ENCODE measurements at regions not wholly inside any gene's neighbourhood (a gene's known extent, or its start where the extent isn't known, plus 50 kb on each side); places are given as distances from the start of the nearest gene placed in this dataset.

DNA sequence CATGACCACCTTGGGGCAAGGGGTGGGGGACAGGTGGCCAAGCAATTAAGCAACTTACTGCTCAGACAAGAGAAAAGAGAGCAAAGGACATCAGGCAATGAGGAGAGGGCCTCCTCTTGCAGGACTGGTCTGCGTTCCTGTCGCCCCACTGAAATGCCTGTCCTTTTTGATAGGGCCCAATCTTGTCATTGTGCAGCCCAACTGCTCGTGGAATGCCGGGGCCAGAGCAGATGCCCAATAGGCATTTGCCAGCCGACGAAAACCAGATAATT is 104.5 kb upstream of the SH3BP4 start:
- TF ChIP-seq, protein P1, sequence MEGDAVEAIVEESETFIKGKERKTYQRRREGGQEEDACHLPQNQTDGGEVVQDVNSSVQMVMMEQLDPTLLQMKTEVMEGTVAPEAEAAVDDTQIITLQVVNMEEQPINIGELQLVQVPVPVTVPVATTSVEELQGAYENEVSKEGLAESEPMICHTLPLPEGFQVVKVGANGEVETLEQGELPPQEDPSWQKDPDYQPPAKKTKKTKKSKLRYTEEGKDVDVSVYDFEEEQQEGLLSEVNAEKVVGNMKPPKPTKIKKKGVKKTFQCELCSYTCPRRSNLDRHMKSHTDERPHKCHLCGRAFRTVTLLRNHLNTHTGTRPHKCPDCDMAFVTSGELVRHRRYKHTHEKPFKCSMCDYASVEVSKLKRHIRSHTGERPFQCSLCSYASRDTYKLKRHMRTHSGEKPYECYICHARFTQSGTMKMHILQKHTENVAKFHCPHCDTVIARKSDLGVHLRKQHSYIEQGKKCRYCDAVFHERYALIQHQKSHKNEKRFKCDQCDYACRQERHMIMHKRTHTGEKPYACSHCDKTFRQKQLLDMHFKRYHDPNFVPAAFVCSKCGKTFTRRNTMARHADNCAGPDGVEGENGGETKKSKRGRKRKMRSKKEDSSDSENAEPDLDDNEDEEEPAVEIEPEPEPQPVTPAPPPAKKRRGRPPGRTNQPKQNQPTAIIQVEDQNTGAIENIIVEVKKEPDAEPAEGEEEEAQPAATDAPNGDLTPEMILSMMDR (IDR thresholded peaks at IDR 0.05; ENCODE audit: extremely low read depth, insufficient read depth, missing control alignments): no peak
- DNase-seq (ENCODE audit: low spot score): no peak
- in situ Hi-C loops (cut with MboI; ENCODE audit: low pct_unique_long_range_greater_than_20kb, low sequenced_read_pairs, unreplicated experiment): no loop called here

DNA sequence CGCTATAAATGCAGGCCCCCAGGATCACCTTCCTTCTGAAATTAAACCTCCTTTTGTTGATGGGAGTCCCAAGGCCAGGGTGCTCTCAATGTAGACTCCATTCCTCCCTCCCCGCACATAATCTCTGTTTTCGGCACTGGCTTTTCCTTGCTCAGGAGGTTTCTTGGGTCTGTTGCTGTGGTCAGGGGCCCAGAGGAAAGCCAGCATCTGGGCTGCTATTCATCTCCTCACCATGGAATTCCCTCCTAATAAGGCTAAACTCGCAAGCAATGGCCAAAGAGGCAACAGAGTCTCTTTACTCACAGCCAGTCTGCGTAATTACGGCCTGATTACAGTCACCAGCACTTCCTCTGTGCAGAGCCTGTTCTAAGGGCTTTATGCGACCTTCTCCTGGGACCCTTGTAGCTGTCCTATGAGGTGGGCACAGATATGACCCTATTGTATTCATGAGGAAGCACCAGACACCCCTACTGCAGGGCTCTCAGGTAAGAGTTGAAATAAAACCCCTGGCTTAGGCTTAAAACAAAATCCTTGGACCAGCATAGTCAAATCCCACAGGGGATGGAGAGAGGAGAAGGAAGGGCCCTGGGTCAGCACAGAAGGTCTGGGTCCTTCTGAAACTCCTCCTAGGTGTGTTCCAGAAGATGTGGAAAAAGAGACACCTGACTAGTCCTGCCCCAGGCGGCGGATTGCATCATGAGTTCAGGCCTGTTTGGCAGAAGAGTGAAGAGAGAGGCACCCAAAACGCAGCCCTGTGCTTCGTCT is 105.0 kb upstream of the SH3BP4 start:
- DNase-seq (ENCODE audit: low spot score): no peak
- in situ Hi-C loops (cut with MboI; ENCODE audit: low pct_unique_long_range_greater_than_20kb, low sequenced_read_pairs, unreplicated experiment): no loop called here
- TF ChIP-seq, protein P1 (IDR thresholded peaks at IDR 0.05; ENCODE audit: extremely low read depth, insufficient read depth, missing control alignments): no peak

DNA sequence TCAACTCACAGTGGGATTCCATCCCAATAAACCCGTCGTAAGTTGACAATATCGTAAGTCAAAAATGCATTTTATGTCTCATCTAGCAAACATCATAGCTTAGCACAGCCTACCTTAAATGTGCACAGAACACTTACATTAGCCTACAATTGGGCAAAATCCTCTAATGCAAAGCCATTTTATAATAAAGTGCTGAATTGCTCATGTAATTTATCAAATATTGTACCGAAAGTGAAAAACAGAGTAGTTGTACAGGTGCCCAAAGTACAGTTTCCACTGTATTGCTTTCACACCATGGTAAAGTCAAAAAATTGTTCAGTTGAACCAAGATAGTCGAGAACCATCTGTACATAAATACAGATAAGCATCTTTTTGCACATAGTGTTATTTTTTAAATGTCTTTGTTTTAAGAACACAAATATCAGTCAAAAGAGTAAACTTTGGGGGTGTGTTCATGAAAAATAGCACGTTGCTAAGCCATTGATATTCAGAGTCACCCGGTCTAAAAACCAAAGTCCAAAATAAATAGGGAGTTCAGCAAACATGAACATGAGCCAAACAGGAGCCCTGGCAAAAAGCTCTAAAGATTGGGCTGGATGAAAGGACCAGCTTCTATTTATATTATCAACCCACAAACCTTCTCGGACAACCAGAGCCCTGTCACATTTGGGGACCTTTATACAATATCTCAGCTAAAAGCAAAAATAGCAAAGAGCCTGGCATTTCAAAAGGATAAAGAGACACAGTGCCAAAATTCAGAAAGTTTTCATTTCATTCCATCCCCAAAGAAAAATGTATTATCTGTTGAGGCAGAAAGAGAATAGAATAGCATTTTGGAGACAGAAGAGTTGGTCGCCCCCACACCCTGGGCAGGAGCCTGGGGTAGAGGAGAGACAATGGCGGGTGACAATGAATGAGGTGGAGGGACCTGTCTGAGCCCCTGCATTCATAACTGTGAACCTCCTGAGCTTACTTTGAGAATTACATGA is 105.9 kb upstream of the SH3BP4 start:
- in situ Hi-C loops (cut with MboI; ENCODE audit: low pct_unique_long_range_greater_than_20kb, low sequenced_read_pairs, unreplicated experiment): no loop called here
- no peak for DNase-seq (ENCODE audit: low spot score)
- TF ChIP-seq, protein P1 (IDR thresholded peaks at IDR 0.05; ENCODE audit: extremely low read depth, insufficient read depth, missing control alignments): no peak

DNA sequence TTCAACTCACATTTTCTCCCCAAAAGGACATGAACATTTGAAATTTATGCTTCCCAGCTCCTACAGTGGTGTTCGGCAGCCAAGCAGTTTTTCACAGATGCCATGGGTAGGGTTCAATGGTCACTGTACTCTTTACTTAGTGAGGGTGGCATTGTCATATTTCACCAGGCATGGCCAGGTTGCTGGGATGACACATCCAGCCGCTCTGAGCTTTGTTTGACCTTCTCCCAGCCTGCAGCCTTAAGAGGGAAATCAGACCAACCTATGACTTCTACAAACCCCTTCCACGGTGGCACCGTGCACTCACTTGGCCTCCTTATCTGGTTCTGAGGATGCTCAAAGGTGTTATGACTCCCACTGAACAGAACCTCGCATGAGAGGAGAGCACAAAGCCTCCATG is 108.4 kb upstream of the SH3BP4 start:
- TF ChIP-seq, protein P1 (IDR thresholded peaks at IDR 0.05; ENCODE audit: extremely low read depth, insufficient read depth, missing control alignments): no peak
- in situ Hi-C loops (cut with MboI; ENCODE audit: low pct_unique_long_range_greater_than_20kb, low sequenced_read_pairs, unreplicated experiment): no loop called here
- DNase-seq (ENCODE audit: low spot score): no peak

DNA sequence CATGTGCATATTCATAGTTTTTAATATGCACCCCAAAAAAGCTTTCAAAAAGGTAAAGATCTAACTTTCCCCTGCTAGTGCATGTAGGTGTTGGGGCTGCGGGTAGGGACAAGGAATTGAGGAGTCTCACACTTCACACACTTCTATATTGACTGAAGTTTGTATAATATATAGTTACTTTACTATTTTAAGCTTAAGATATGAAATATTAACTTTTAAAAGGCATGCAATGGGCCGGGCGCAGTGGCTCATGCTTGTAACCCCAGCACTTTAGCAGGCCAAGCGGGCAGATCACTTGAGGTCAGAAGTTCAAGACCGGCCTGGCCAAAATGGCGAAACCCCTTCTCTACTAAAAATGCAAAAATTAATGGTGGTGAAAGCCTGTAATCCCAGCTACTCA is 109.1 kb upstream of the SH3BP4 start:
- DNase-seq (ENCODE audit: low spot score): no peak
- TF ChIP-seq, protein P1 (IDR thresholded peaks at IDR 0.05; ENCODE audit: extremely low read depth, insufficient read depth, missing control alignments): no peak

DNA sequence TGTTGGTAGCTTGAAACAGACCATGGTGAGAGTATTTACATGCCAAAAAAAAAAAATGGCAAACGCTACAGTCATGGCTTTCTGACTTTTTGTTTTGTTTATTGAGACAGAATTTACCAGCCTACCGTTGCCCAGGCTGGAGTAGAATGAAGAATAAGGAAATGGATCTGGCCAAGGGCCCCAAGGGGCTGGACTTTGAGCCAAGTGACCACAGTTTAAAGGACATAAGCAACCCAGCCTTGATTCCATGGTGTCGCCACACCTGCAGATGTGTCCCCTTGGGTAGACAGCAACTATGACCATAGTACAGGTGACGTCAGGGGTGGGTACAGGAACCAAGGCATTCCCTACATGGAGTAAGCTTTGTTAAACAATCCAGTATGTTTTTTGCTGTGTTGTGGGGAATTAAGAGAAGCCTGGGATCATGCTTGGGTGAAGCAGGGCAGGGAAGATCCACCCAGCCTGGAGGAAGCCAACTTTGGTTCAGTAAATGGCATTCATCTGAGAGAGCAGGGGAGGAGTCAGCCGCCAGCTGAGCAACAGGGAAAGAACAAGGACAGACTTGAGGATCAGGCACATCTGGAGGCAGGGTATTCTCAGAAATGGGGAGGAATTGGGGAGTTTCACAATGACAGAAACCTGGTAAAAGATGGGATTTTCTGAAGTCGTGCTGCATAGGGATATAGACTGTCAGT is 110.3 kb upstream of the SH3BP4 start:
- TF ChIP-seq, protein P1 (IDR thresholded peaks at IDR 0.05; ENCODE audit: extremely low read depth, insufficient read depth, missing control alignments): no peak
- no peak for DNase-seq (ENCODE audit: low spot score)
- in situ Hi-C loops (cut with MboI; ENCODE audit: low pct_unique_long_range_greater_than_20kb, low sequenced_read_pairs, unreplicated experiment): no loop called here

More for the DNA sequence above, 109.1 kb upstream of the SH3BP4 start:
- in situ Hi-C loops (cut with MboI; ENCODE audit: low pct_unique_long_range_greater_than_20kb, low sequenced_read_pairs, unreplicated experiment): no loop called here

Measured in GM13977 (cell line).